OCI-LY3 (cell line): ENCODE measurements at regions not wholly inside any gene's neighbourhood (a gene's known extent, or its start where the extent isn't known, plus 50 kb on each side); places are given as distances from the start of the nearest gene placed in this dataset.

Source experiments
- CTCF ChIP-seq: fragments of 200-600, 300-600 bp; sonication (generic); IDR thresholded peaks from 2 replicates; pipeline ENCODE4 v1.5.1; 2014; ENCODE audit warnings: antibody characterized with exemption, low read length, low read depth
- EZH2phosphoT487 ChIP-seq: fragments of 200-600 bp; shearing (Covaris generic); IDR thresholded peaks from 2 replicates; pipeline ENCODE4 v1.6.1; 2018; ENCODE audit warnings: antibody characterized with exemption, mixed run types, low read depth

GRCh38 chr9:79952401-79952800, 380.6 kb downstream of the TLE4 start:
- TF ChIP-seq CTCF (no peak), EZH2phosphoT487 (no peak)
